SK-N-SH (cell line): ENCODE measurements at regions not wholly inside any gene's neighbourhood (a gene's known extent, or its start where the extent isn't known, plus 50 kb on each side); places are given as distances from the start of the nearest gene placed in this dataset.

Experiments
- EP300 ChIP-seq, 2 experiments: IDR thresholded peaks; 2 replicates each; pipeline versions ENCODE4 v1.4.0 to v1.6.1; 2012; ENCODE audit warnings: borderline replicate concordance in 1 of 2, low read depth in 1 of 2, low read length in 1 of 2
- EZH2phosphoT487 ChIP-seq: fragments of 200-600 bp; sonication (generic); IDR thresholded peaks from 2 replicates; pipeline ENCODE4 v1.6.1; 2017; ENCODE audit warnings: low read depth, mixed run types, mild to moderate bottlenecking, antibody characterized with exemption, moderate library complexity, borderline replicate concordance
- GABPA ChIP-seq: IDR thresholded peaks from 2 replicates; pipeline ENCODE4 v1.4.0; 2012; ENCODE audit warnings: low read depth, mild to moderate bottlenecking
- MEF2A ChIP-seq: IDR thresholded peaks from 2 replicates; pipeline ENCODE4 v1.4.0; 2012; ENCODE audit warnings: low read depth, borderline replicate concordance
- POLR2AphosphoS5 ChIP-seq: IDR thresholded peaks from 2 replicates; pipeline ENCODE4 v1.6.1; 2012; ENCODE audit warnings: low read depth, low read length
- RAD21 ChIP-seq: IDR thresholded peaks from 2 replicates; pipeline ENCODE4 v1.6.1; 2012; ENCODE audit warnings: mild to moderate bottlenecking, low read length
- YY1 ChIP-seq: IDR thresholded peaks from 2 replicates; pipeline ENCODE4 v1.4.0; 2012; ENCODE audit warnings: low read depth, mild to moderate bottlenecking
- TF ChIP-seq, protein P1 (sequence below): fragments of 200-600 bp; sonication (generic); IDR thresholded peaks from 2 replicates; pipeline ENCODE4 v1.6.1; 2017; ENCODE audit warnings: antibody characterized with exemption, mild to moderate bottlenecking, moderate library complexity
- TF ChIP-seq, protein P2 (sequence below): fragments of 150-350 bp; IDR thresholded peaks from 2 replicates; pipeline ENCODE4 v1.6.1; 2017; ENCODE audit warnings: antibody characterized with exemption, low read length, low read depth, borderline replicate concordance
- TF ChIP-seq, protein P3 (sequence below): IDR thresholded peaks from 2 replicates; pipeline ENCODE4 v1.6.1; 2012; ENCODE audit warnings: mild to moderate bottlenecking, low read depth, low read length, moderate library complexity

- TF ChIP-seq POLR2AphosphoS5 (peak; percentile 42; the same call in 1 of the 2 replicates), YY1 (no peak), GABPA (no peak), RAD21 (no peak), MEF2A (no peak), EP300 (IDR thresholded peaks at IDR 0.05; ENCODE audit: borderline replicate concordance in 1 of 2, low read depth in 1 of 2, low read length in 1 of 2) (peak in 1 of 2 experiments; percentile 86; a peak in 2 of 4 replicates), EZH2phosphoT487 (no peak)
- TF ChIP-seq, protein P1, sequence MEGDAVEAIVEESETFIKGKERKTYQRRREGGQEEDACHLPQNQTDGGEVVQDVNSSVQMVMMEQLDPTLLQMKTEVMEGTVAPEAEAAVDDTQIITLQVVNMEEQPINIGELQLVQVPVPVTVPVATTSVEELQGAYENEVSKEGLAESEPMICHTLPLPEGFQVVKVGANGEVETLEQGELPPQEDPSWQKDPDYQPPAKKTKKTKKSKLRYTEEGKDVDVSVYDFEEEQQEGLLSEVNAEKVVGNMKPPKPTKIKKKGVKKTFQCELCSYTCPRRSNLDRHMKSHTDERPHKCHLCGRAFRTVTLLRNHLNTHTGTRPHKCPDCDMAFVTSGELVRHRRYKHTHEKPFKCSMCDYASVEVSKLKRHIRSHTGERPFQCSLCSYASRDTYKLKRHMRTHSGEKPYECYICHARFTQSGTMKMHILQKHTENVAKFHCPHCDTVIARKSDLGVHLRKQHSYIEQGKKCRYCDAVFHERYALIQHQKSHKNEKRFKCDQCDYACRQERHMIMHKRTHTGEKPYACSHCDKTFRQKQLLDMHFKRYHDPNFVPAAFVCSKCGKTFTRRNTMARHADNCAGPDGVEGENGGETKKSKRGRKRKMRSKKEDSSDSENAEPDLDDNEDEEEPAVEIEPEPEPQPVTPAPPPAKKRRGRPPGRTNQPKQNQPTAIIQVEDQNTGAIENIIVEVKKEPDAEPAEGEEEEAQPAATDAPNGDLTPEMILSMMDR = no peak
- TF ChIP-seq, protein P2, sequence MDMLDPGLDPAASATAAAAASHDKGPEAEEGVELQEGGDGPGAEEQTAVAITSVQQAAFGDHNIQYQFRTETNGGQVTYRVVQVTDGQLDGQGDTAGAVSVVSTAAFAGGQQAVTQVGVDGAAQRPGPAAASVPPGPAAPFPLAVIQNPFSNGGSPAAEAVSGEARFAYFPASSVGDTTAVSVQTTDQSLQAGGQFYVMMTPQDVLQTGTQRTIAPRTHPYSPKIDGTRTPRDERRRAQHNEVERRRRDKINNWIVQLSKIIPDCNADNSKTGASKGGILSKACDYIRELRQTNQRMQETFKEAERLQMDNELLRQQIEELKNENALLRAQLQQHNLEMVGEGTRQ = no peak
- TF ChIP-seq, protein P3, sequence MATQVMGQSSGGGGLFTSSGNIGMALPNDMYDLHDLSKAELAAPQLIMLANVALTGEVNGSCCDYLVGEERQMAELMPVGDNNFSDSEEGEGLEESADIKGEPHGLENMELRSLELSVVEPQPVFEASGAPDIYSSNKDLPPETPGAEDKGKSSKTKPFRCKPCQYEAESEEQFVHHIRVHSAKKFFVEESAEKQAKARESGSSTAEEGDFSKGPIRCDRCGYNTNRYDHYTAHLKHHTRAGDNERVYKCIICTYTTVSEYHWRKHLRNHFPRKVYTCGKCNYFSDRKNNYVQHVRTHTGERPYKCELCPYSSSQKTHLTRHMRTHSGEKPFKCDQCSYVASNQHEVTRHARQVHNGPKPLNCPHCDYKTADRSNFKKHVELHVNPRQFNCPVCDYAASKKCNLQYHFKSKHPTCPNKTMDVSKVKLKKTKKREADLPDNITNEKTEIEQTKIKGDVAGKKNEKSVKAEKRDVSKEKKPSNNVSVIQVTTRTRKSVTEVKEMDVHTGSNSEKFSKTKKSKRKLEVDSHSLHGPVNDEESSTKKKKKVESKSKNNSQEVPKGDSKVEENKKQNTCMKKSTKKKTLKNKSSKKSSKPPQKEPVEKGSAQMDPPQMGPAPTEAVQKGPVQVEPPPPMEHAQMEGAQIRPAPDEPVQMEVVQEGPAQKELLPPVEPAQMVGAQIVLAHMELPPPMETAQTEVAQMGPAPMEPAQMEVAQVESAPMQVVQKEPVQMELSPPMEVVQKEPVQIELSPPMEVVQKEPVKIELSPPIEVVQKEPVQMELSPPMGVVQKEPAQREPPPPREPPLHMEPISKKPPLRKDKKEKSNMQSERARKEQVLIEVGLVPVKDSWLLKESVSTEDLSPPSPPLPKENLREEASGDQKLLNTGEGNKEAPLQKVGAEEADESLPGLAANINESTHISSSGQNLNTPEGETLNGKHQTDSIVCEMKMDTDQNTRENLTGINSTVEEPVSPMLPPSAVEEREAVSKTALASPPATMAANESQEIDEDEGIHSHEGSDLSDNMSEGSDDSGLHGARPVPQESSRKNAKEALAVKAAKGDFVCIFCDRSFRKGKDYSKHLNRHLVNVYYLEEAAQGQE = no peak
Observed at GRCh38 chr4:143768007-143768591, 67.6 kb upstream of the FREM3 start.
